Stimulated activated CD8-positive, alpha-beta memory T cell treated with anti-CD3 and anti-CD28 coated beads, Interleukin-4, amount 100 ng/mL, for 1 hour (primary cell): ENCODE measurements at regions not wholly inside any gene's neighbourhood (a gene's known extent, or its start where the extent isn't known, plus 50 kb on each side); places are given as distances from the start of the nearest gene placed in this dataset.

Source experiments
- DNase-seq, 2 donors: peaks; one replicate each; pipeline ENCODE4 v3.0.0-alpha.2; 2020; ENCODE audit warnings: low read depth in 2 of 2, low spot score in 1 of 2

DNA sequence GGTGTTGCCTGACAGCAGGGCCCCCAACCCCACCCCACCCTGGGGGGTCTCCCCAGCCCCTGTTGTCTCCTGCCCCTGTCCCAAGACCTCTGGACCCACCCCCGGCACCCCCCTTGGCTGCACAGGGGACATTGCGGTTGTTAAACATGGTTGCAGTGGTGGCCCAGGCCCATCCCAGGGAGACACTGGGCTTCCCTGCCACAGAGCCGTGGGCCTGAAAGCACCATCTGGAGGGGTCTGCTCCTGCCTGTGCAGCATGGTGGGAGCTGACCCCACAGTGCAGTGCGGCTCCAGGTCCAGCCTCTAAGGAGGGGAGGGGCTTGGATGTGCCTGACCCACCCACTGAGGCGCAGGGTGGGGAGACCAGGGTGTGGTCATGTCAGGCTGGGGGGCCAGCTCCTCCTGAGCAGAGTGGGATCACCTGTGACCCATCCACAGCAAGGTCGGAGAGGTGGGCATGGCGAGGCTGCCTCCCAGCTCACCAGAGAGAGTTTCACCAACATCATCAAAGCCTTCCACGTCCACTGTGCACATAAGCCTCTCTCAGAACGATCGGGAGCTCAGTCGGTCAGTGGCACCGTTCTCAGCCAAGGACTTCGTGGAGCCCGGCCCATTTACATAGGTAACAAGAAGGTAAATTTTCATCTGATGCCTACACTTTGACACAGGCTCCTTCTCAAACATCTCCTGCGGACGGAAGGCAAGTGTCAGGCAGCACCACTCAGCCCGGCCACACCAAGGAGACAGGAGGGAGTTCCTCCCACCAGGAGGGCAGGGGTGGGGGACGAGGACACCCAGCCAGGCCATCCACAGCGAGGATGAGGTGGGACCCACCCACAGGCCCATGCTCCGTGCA, 201.1 kb downstream of the BRD1 start:
- DNase-seq = no peak

DNA sequence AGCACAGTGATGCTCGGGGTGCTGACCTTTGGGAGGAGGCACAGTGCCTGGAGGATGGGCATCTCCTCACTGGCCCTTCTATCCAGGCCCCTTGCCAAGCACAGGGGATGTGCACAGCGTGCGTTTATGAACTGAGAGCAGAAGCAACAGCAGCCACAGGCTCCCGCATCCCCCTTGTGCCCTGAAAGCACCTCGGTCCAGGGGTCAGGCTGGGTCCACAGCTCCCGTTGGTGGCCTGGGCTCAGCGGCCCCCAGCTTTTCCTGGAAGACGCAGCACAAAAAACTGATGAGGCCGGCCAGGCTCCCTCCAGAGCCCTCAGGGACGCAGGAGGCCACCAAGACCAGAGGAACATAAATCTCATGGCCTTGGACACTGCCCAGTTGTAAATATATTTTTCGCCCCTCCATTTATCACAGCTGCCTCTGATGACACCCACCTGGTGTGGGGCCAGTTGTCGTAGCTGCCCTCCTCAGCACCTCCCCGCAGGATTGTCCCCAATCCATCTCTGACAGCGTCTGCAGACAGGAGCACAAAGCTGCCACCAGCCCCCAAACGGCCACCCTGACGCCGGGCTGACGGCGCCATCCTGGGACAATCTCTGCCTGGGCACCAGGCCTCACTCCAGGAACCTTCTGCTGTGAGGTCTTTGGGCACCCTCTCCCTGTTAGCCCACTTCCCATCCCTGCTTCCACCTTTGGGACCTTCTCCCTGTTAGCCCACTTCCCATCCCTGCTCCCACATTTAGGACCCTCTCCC, 203.1 kb downstream of the BRD1 start:
- DNase-seq = no peak

DNA sequence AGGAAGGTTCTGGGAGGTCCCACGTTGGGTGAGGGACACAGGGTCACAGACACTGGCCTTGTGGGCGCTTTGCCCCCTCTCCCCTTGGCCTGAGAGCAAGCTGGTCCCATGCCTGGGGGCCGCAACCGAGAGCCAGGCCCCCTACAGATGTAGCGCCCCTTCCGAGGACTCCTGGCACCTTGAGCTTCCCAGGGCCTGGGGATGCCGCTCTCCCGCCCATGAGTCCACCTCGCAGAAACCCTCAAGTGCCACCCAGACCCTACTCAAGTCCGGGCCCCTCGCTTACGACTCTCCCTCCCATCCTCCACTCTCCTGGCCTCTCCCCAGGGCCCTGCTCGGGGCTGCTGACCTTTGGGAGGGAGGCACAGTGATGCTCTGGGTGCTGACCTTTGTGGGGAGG, 204.0 kb downstream of the BRD1 start:
- DNase-seq = no peak

DNA sequence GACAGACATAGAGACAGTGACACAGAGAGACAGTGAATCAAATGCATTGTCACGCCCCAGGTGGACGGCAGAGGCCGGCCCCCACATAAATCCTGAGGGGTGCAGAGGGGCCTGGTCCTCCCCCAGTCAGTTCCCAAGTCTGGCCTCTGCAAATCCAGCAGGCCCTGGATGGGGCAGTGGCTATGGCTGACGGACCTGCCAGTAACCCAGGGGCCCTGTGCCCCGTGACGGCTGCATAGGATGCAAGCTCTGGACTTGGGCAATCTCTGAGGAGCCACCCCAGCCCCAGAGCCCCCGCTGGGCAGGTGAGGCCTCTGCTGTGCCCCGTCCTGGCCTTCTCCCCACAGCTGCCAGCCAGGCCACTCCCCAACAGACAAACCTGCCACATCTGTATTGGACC, 204.5 kb downstream of the BRD1 start:
- DNase-seq = no peak

DNA sequence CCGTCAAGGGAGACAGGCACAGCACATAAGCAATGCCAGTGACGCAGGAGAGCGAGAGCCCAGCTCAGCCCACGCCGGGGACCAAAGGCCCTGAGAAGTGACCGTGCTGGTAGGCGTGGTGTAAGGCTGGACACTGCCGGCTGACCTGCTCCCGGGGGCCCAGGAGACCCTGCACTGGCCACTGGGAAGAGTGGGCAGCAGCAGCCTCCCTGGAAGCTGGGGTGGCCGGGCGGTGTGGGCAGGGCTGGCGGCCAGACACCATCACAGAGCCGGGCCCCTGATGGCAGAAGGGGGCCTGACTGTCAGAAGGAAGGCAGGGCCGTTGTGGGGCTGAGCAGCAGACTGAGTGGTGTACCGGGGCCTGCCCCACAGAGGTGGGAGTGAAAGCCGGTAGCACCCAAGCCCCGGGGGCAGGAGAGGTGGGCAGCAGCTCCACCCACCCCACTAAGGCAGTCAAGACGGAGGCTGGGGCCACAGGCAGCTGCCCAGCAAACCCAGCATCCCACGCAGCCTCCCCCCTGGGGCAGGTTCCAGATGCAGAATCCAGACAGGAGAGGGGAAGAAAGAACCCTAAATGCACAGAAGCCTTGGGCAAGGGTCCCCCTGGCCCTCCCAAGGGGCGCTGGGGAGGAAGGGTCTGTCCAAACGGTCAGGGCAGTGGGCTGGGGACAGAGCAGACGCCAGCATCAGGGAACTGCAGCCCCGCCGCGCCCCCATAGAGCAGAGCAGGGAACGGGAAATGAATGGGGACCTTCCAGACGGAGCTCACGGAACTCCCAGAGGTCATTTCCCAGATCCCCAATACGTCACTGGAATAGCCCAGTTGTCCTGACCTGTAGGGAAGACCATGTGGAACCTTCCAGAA, 205.2 kb downstream of the BRD1 start:
- DNase-seq = no peak

DNA sequence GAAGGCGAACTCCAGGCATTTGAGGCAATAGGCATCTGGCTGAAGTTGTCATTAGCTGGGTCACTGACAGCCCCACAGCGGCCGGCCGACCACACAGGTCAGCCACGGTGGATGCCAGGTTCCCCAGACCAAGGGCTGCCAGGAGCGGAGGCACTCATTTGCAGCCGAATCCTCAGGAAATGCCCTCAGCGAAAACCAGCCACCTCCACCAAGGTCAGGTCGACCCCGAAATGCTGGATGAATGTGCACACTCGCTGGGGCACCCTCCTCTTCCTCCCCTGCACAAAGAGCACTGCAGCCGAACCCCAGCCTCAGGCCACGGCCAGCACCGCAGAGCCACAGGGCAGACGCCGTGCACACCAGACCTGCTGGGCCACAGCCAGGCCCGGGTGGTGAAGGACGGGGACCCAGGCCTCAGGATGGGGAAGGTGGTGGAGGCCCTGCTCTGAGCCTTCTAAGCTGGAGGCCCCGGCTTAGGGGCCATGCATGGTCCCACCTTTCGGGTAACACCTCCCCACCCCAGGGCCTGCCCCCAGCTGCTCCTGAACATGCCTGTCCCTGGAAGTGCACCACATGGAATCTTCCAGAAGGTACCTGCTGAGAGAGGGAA, 206.0 kb downstream of the BRD1 start:
- no peak for DNase-seq

DNA sequence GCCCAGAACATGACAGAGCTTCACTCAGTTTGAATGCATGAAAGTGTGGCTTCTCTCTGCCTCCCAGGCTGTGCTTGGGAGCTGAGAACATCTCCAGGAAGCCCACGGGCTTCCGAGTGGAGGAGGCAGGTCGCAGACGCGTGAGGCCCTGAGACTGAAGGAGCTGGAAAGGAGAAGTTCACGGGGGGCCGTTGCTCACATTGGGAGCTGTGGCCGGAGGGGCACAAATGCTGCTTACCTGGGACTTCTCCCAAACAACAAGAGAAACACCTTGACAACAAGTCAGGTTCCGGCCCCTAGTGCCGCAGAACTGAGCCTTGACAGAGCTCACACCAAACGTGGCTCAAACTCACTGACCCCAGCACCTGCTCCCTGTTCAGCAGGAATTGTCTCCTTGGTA, 207.0 kb downstream of the BRD1 start:
- no peak for DNase-seq

DNA sequence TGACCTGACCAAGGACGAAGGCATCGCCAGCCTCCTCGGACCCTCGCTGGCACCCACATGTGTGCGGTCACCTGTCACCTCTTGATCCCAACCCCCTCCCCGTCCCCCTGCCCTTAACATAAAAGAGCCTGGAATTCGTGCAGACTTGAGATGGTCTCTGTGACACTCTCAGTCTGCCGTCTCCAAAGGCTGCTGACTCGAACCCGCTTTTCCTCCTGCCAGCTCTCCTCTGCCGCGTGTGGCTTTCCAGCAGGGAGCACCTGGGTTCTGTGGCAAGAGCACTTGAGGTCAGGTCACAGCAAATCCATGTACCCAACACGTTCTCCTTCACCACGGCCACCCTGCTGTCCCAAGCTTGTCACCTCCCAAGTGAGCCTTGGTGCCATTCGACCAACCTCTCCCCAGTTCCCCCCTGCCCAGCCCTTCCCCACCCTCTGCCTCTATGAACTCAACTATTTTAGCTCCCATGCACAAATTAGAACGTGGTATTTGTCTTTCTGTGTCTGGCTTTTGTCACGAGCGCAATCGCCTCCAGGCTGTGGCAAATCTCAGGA, 207.6 kb downstream of the BRD1 start:
- no peak for DNase-seq

DNA sequence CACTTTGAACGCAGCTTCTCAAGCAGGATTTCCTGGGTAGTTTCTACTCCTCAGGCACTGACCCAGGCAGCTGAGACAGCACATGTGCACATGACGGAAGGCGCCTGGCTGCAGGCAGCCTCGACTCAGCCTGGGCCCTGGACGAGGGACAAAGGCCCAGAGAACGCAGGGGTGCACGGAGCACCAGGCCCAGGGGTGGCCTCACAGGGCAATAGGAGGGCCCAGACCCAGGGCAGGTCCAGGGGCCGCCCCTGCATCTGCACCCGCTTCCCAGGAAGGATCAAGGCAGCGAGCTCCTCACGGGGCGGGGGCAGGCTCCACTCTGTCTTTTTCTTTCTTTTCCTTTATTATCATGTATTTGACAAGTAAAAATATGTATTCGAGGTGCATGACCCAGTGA, 208.4 kb downstream of the BRD1 start:
- DNase-seq = no peak

DNA sequence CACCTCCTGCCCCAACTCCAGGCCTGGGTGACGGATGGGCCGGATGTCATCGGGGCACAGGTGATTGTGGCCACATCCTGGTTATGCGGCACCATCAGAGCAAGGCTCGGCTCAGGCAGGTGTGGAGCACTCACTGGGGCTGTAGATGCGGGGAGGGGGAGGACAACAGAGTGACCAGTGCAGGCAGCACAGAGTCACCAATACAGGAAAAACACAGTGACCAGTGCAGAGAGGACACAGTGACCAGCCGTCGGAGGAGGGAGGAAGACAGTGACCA, 209.1 kb downstream of the BRD1 start:
- no peak for DNase-seq

DNA sequence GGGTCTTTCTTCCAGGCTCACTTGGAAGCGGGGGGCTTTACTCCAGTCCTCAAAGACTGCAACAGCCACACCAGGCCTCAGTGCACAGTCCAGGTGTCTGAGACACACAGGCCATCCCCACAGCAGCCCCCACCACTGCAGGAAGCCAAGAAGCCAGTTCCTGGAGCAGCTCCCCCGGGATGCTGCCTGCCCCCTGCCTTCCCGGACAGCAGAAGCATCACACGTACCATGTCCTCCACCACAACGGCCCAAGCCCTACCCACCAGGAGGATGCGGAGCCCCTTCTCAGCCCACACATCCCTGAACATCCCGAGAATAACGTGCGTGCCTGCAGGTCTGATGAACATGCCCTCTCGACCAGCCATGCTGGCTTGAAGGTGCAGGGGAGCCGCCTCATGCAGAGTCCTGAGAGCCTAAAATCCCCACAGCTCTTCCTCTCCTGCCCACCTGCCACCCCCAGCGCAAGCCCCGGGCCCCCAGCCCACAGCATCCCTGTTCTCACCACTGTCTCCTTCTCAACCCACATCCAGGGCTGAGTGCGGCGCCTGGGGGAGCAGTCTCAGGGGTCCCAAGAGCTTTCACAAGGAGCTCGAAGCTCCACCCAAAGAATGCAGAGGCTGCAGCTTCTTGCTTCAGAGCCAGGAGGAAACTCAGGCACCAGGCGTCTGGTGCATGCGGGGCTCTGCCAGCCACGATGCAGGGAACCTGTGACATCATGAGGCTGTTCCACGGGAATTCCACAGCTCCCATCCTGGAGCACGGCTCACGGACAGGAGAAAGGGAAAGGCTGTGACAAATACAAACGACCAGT, 209.6 kb downstream of the BRD1 start:
- DNase-seq = no peak

DNA sequence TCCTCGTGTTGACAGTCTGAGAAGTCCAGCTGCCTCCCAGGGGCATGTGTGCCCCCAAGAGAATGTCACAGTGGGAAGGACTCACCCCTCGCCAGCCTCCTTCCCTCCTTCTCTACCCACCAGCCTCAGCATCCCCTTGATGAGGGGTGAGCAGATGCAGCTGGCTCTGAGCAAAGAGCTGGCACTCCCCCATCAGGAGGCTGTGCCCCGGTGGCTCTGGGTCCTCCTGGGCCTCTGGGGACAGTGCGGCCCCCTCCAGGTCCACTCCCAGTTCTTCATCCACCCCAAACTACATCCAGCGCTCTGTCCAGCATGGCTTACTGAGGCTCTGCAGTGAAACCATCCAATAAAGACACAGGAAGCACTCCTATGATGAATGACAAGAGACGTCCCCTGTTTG, 210.4 kb downstream of the BRD1 start:
- DNase-seq = no peak

DNA sequence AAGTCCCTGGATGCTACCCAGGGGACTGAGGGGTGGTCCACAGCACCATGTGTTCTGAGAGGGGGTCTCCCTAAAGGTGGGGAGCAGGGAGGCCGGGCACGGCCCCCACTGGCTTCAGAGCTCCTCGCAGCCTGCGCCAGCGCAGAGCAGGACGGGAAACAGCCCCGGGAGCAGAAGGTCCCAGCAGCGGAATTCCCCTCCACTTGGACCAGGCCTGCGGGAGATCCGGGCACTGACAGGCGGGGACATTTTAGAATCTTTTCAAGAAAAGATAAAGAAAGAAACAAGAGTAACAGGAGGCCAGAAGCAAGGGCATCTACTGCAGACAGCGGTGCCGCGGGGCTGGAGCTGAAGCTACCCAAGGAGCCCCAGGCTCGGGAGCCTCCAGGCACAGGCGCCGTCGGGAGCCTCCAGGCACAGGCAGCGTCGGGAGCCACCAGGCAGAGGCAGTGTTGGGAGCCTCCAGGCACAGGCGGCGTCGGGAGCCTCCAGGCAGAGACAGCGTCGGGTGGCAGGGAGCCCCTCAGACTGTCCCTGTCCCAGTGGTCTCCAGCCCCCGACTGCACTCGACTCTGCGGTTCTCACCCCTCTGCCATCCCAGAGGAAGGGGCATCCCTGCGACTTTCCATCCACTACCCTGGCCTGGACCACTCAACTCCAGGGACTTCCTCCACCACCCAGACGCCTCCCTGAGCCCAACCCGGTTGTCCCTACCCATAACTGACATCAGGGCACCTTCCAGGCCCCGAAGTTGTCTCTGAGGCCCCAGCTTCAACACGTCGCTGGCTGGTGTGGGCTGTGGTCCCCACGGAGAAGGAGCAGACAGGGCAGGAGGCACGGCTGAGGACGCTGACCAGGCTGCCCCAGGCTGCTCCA, 211.1 kb downstream of the BRD1 start:
- DNase-seq = no peak

DNA sequence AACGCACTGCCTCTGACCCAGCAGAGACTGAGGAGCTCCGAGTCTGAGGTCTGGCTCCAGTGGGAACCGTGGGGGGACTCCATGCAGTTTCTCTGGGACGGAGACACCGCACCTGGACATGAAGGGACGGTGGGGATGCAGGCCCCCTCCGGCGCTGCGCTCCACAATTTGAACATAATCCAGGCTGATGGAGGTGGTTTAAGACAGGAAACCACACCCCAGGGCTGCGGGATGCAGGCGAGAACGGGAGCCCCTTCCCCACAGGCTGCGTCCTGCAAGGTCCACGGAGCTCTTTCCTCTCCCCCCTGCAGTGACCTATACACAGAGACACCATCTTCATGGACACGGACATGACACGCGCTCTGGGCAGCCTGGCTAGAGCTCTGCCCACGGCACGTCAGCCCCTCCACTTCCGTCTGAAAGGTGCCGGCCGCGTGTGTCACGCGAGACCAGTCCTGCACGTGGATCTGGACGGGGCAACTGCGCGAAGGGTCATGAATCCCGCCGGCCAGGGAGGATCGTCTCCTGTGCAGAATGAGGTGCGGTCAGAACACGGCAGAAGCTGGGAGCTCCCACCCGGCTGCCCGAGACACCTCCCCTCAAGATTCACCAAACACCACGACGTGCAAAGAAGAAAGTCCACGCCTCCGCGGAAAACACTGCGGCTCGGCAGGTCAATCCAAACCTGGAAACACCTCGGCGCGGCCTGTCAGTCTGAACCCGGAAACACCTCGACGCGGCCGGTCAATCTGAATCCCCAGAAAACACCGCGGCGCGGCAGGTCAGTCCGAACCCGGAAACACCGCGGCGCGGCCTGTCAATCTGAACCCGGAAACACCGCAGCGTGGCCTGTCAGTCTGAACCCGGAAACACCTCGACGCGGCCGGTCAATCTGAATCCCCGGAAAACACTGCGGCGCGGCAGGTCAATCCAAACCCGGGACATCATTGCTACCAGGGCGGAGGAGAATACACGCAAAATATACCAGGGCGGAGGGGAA, 212.4 kb downstream of the BRD1 start:
- DNase-seq = no peak

DNA sequence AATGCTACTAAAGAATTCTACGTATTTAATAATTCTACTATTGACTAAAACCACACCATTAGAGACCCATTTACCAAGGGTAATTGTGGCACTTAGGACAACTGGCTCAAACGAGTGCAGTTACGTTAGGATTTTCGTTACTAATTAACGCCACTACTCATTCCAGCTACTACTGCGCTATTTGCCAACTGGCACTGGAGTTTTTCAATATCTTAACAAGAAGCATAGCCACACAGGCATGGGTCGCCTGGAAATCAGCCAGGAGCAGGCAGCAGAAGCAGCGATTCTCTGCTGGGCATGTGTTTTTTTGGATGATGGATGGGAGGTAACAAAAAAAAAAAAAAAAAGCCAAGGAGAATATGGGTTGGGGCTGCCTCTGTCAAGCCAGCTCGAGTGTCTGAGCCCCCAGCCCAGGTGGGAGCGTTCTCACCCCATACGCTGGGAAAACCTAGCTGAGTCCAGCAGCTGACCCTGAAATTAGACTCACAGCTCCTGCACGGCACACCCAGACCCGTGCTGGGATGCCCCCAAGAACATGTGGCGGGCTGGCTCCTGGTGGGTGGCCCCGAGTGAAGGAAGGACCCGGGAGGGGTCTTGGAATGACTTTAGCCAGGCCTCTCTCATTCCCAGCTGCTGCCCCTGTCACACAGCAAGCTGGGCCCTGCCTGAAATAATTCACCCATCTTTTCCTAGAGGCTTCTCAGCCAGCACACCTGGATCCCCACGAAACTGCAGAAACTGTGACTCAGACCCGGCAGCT, 214.0 kb downstream of the BRD1 start:
- DNase-seq = no peak

DNA sequence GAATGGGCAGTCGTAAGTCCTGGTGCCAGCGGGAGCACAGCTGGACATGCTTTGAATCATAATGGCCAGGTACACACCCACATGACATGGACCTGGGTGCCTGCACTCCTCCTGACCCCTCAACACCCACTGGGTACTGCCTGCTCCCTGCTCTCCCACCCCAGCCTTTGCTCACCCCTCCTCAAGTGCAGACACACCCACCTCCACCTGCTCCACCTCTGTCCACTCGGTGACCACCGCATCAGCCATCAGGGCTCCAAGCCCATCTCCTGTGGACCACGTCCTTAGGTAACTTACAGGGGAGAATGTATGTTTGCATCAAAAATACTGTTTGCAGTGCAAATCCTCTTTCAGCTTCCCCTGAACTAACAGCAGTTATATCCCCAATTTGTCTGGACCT, 214.6 kb downstream of the BRD1 start:
- no peak for DNase-seq

DNA sequence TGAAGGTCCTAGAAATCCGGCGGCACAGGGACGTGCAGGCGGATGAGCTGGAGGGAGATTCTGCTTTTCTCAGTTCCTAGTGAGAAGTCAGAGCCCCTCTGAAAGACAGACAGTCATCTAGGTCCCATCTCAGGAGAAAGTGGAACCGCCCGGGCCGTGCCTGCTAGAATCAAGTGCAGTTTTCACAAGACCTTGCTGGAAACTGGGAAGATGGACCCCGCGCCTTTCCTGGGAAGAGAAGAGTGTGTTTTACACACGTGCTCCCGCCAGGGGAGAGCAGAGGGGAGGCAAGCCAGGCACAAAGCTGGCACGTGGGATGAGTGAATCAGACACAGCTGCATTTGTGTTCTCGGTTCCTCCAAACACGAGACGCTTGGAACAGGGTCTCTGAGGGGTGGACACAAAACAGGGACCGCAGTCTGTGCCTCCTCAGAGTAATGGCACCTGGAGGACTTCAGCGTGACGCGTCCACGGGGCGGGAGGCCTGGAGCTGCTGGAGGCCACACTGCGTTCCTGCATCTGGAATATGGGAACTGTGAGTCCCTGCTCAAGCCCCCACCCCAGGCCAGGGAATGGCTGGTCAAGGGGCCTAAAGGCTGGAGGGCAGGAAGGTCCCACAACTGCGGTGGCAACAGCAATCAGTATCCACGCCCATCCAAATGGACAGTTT, 218.3 kb downstream of the BRD1 start:
- DNase-seq = no peak
